ENCODE measurements at regions not wholly inside any gene's neighbourhood (a gene's known extent, or its start where the extent isn't known, plus 50 kb on each side); places are given as distances from the start of the nearest gene placed in this dataset.
A peak's percentile ranks its signal among the peaks of the same experiment; 100 is the strongest.

- in situ Hi-C loops (cut with MboI; ENCODE audit: low sequenced_read_pairs), result no loop called here
- no peaks in the 10 kb centered on the region for H3K4me1 ChIP-seq (ENCODE audit: control insufficient read depth, insufficient read depth, low read length)
- H4K8ac ChIP-seq (ENCODE audit: low read depth in 2 of 2, low read length in 2 of 2), result no peak overlapping the region
- no peak overlapping the region for H2BK120ac ChIP-seq (ENCODE audit: low read depth, low read length)
- ChIA-PET POLR2A (ENCODE audit: unreplicated experiment) (no interaction called here), CTCF (no interaction called here)
- DNase-seq (no peak), ATAC-seq (ENCODE audit: low read depth) (no peak)
- H3K79me1 ChIP-seq (ENCODE audit: low read depth in 1 of 2, low read length in 2 of 2), result no peaks in the 10 kb centered on the region
- intact Hi-C loops (cut with micrococcal nuclease), result no loop called here
- no peak overlapping the region for H3K27ac ChIP-seq (ENCODE audit: insufficient read depth, low read length)
- H3K23ac ChIP-seq (ENCODE audit: low read depth, low read length), result no peak overlapping the region
- H2AK5ac ChIP-seq (ENCODE audit: low read depth, low read length), result no peak overlapping the region
- H3K9me1 ChIP-seq (ENCODE audit: insufficient read depth, low read length), result no peaks in the 10 kb centered on the region
- no peak overlapping the region for H3K14ac ChIP-seq (replicated peaks; ENCODE audit: low read depth, low read length)
- H3K27me3 ChIP-seq (ENCODE audit: control insufficient read depth, insufficient read depth, low read length), result no peaks in the 10 kb centered on the region
- dilution Hi-C loops (cut with HindIII; ENCODE audit: low sequenced_read_pairs, unreplicated experiment), result no loop called here
- no CpG with 5 or more reads among the region's 5 CpGs for WGBS, 2 experiments (ENCODE audit: extremely low coverage in 2 of 2, insufficient read length in 1 of 2)
- no peak overlapping the region for H2BK20ac ChIP-seq (ENCODE audit: low read depth, low read length)
- H4K20me1 ChIP-seq (ENCODE audit: insufficient read depth, low read length), result no peaks in the 10 kb centered on the region
- no peaks in the 10 kb centered on the region for H3K9me3 ChIP-seq (ENCODE audit: control insufficient read depth, insufficient read depth, low read length)
- H3K4me2 ChIP-seq (ENCODE audit: low read depth, low read length), result no peak overlapping the region
- H2BK15ac ChIP-seq (ENCODE audit: low read depth, low read length), result no peak overlapping the region
- no peak for TF ChIP-seq RAD21 (IDR thresholded peaks at IDR 0.05; ENCODE audit: low read length)
- no peak for TF ChIP-seq MAFK (IDR thresholded peaks at IDR 0.05; ENCODE audit: low read depth, low read length)
- no peak for TF ChIP-seq RCOR1 (IDR thresholded peaks at IDR 0.05; ENCODE audit: insufficient replicate concordance, low read length)
- TF ChIP-seq CTCF (conservative IDR thresholded peaks at IDR 0.05; ENCODE audit: low read depth, low read length), result no peak
- TF ChIP-seq, protein P1, sequence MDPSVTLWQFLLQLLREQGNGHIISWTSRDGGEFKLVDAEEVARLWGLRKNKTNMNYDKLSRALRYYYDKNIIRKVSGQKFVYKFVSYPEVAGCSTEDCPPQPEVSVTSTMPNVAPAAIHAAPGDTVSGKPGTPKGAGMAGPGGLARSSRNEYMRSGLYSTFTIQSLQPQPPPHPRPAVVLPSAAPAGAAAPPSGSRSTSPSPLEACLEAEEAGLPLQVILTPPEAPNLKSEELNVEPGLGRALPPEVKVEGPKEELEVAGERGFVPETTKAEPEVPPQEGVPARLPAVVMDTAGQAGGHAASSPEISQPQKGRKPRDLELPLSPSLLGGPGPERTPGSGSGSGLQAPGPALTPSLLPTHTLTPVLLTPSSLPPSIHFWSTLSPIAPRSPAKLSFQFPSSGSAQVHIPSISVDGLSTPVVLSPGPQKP (IDR thresholded peaks at IDR 0.05; ENCODE audit: borderline replicate concordance, low read depth, low read length), result no peak
- no peak for TF ChIP-seq CHD1 (IDR thresholded peaks at IDR 0.05; ENCODE audit: low read depth, low read length)
- no peak for TF ChIP-seq FOS (IDR thresholded peaks at IDR 0.05; ENCODE audit: low read depth, low read length)
- no peak for TF ChIP-seq MAZ (IDR thresholded peaks at IDR 0.05; ENCODE audit: borderline replicate concordance, low read depth, low read length)
- TF ChIP-seq CEBPB (IDR thresholded peaks at IDR 0.05; ENCODE audit: low read depth, low read length), result no peak
- TF ChIP-seq BHLHE40 (IDR thresholded peaks at IDR 0.05; ENCODE audit: low read depth, low read length), result no peak
- TF ChIP-seq, protein P2, sequence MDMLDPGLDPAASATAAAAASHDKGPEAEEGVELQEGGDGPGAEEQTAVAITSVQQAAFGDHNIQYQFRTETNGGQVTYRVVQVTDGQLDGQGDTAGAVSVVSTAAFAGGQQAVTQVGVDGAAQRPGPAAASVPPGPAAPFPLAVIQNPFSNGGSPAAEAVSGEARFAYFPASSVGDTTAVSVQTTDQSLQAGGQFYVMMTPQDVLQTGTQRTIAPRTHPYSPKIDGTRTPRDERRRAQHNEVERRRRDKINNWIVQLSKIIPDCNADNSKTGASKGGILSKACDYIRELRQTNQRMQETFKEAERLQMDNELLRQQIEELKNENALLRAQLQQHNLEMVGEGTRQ (IDR thresholded peaks at IDR 0.05; ENCODE audit: low read depth, low read length), result no peak
- BruUV-seq (replicated peaks), result no TSS peak
- no peak overlapping the region for H3K56ac ChIP-seq (ENCODE audit: extremely low read depth, insufficient read depth, low read length)
- H2AFZ ChIP-seq (replicated peaks; ENCODE audit: low read length, poor library complexity), result no peak overlapping the region
- no peaks in the 10 kb centered on the region for H3K36me3 ChIP-seq (ENCODE audit: control insufficient read depth, insufficient read depth, low read length)
- H4K91ac ChIP-seq (ENCODE audit: insufficient read depth, low read depth, low read length), result no peak overlapping the region
- no peak overlapping the region for H3K4me3 ChIP-seq (ENCODE audit: insufficient read depth, low read depth, low read length)
- no peak overlapping the region for H2BK5ac ChIP-seq (ENCODE audit: low read depth, low read length, poor library complexity, severe bottlenecking)
- H3K9ac ChIP-seq (ENCODE audit: low read depth, low read length), result no peak overlapping the region
- no peak overlapping the region for H3K4ac ChIP-seq (ENCODE audit: low read depth, low read length)
- no peak overlapping the region for H4K5ac ChIP-seq (ENCODE audit: low read depth, low read length)
- peak overlapping the region; percentile 47 for H2AK9ac ChIP-seq (replicated peaks; ENCODE audit: low read depth, low read length, poor library complexity)
- H3K18ac ChIP-seq (ENCODE audit: low read depth, low read length), result no peak overlapping the region
Observed at GRCh38 chr7:26550492-26550891, 258.8 kb downstream of the SNX10 start.
